ENCODE measurements at regions not wholly inside any gene's neighbourhood (a gene's known extent, or its start where the extent isn't known, plus 50 kb on each side); places are given as distances from the start of the nearest gene placed in this dataset.

GRCh38 chr6:43838276-43839036 lies 68.4 kb downstream of the VEGFA start:
- Histone ChIP-seq H3K9me3 (no peaks in the 10 kb centered on the region), H3K36me3 (no peaks in the 10 kb centered on the region), H3K4me3 (ENCODE audit: low read depth in 1 of 2, low read length in 1 of 2) (peak overlapping the region; percentile 7 to 37), H3K27ac (peak overlapping the region; percentile 79), H3K4me1 (ENCODE audit: control insufficient read depth in 1 of 2, insufficient read depth in 1 of 2, low read depth in 1 of 2, low read length in 1 of 2) (peaks cover 18 to 23% of the 10 kb centered on the region in 2 experiments), H3K27me3 (no peaks in the 10 kb centered on the region)
- peak; percentile 59 for TF ChIP-seq CTCF (IDR thresholded peaks at IDR 0.05)

DNA sequence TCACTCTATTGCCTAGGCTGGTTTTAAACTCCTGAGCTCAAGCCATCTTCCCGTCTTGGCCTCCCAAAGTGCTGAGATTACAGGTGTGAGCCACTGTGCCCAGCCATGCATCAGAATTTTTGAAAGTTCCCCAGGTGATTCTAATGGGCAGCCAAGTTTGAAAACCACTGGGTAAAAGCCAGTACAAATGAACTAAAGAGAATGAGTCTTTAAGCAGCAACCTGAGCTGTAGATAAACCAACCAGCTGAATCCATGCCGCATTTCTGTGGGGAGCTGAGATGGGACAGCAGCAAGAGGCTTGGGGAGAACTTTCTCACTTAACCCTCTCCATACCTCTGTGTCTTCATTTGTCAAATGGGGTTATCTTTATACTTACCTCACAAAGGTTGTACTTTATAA lies 67.5 kb downstream of the VEGFA start:
- Histone ChIP-seq H3K4me3 (ENCODE audit: low read depth in 1 of 2, low read length in 1 of 2) (no peak overlapping the region), H3K27me3 (no peaks in the 10 kb centered on the region)
- TF ChIP-seq CTCF (IDR thresholded peaks at IDR 0.05), result no peak

DNA sequence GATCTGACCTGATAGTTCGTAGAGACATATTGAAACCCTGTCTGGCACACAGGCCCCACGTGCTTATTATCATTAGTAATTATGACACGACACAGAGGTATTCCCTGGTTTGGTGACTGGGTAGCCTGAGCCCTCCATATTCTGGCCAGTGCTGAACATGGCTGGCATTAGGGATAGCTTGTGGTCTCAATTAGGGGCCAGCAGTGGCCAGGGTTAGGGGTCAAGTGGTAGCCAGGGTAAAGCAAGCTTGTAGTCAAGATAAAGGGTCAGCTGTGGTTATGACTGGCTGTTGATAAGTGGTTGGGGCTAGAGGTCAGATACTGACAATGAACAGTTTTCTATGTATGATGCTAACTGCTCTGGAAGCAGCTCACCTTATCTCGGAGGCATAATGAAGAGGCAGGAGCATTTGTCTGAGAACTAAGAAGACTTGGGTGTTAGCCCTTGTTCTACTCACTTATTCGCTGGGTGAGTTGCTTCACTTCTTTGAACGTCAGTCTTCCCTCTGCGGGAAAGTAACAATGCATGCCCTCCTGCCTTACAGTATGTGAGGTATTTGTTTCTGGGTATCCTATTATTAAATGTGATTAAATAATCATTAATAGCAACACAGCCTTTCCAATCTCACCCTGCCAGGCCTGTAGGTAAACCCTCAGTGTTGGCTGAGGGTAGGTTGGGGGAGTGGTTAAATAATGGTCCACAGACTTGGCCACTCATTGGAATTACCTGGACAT lies 66.7 kb downstream of the VEGFA start:
- Histone ChIP-seq H3K4me3 (ENCODE audit: low read depth in 1 of 2, low read length in 1 of 2) (no peak overlapping the region), H3K9me3 (no peaks in the 10 kb centered on the region), H3K36me3 (no peaks in the 10 kb centered on the region), H3K27ac (no peak overlapping the region), H3K27me3 (no peaks in the 10 kb centered on the region), H3K4me1 (ENCODE audit: control insufficient read depth in 1 of 2, insufficient read depth in 1 of 2, low read depth in 1 of 2, low read length in 1 of 2) (peaks cover 18 to 23% of the 10 kb centered on the region in 2 experiments)
- TF ChIP-seq CTCF (IDR thresholded peaks at IDR 0.05), result no peak

More for the DNA sequence above, 67.5 kb downstream of the VEGFA start:
- Histone ChIP-seq H3K9me3 (no peaks in the 10 kb centered on the region), H3K27ac (no peak overlapping the region), H3K36me3 (no peaks in the 10 kb centered on the region), H3K4me1 (ENCODE audit: control insufficient read depth in 1 of 2, insufficient read depth in 1 of 2, low read depth in 1 of 2, low read length in 1 of 2) (peaks cover 18 to 23% of the 10 kb centered on the region in 2 experiments)

Measured in neutrophil (primary cell).